K562 (cell line): ENCODE measurements at regions not wholly inside any gene's neighbourhood (a gene's known extent, or its start where the extent isn't known, plus 50 kb on each side); places are given as distances from the start of the nearest gene placed in this dataset.

Source experiments
- ATAC-seq: fragments of 200-7000 bp; cut with Tn5 transposase; 3 replicates; pipeline ENCODE4 v1.9.1; 2020; ENCODE audit warnings: moderate library complexity
- BruUV-seq: library from RNA; stranded (reverse); fragments of 400-500 nt; replicated peaks from 2 replicates; lab custom pipeline; 2021; lab: Mats Ljungman, UMichigan
- CTCF ChIA-PET: fragments of 300-600 bp; formaldehyde crosslinking; extraction: SDS; loops from one replicate; lab custom pipeline; 2021; ENCODE audit warnings: low intra/inter-chr PET ratio; lab: Yijun Ruan, JAX
- POLR2A ChIA-PET: fragments of 300-600, 350-650 bp; sonication (Branson Sonifier 250); formaldehyde crosslinking; extraction: SDS; loops from one replicate; lab custom pipeline; 2021; ENCODE audit warnings: antibody characterized with exemption, inconsistent platforms; lab: Yijun Ruan, JAX
- DNase-seq, 4 experiments: peaks; one replicate each; pipeline versions ENCODE4 v3.0.0 to v3.0.0-alpha.2; 2011 to 2018; ENCODE audit warnings: low spot score in 3 of 4, mixed read lengths in 3 of 4; ENCODE audit errors: extremely low read depth in 1 of 4
- FAIRE-seq: peaks from 2 replicates; lab custom pipeline; 2011; peaks lifted over from hg19 to GRCh38; lab: Jason Lieb, UNC
- H2AFZ ChIP-seq: 2 replicates; pipeline ENCODE4 v1.6.0; 2011; ENCODE audit warnings: low read depth, low read length, control low read depth, inconsistent platforms
- H3K27ac ChIP-seq: fragments of 200-600 bp; 3 replicates; pipeline ENCODE4 v1.8.0; 2011; ENCODE audit warnings: low read depth, mild to moderate bottlenecking, control low read depth, inconsistent platforms, low read length, moderate library complexity, mixed read lengths; ENCODE audit errors: extremely low read depth
- H3K27me3 ChIP-seq, 2 experiments: fragments of 300-600 bp in 1 of 2; 2 replicates in 1 of 2; 3 replicates in 1 of 2; pipeline versions ENCODE4 v1.6.0 to v1.8.0; 2011; ENCODE audit warnings: inconsistent platforms in 2 of 2, low read length in 2 of 2, mild to moderate bottlenecking in 1 of 2, mixed read lengths in 1 of 2, moderate library complexity in 1 of 2; ENCODE audit not compliant: control insufficient read depth in 2 of 2, insufficient read depth in 2 of 2
- H3K36me3 ChIP-seq: fragments of 300-600 bp; 3 replicates; pipeline ENCODE4 v1.8.0; 2011; ENCODE audit warnings: mild to moderate bottlenecking, low read length, inconsistent platforms; ENCODE audit not compliant: control insufficient read depth, insufficient read depth
- H3K4me1 ChIP-seq, 2 experiments: fragments of 200-600 bp in 1 of 2; replicated peaks in 1 of 2; 2 replicates in 1 of 2; 3 replicates in 1 of 2; pipeline versions ENCODE4 v1.5.1 to v1.8.0; 2011; ENCODE audit warnings: inconsistent platforms in 2 of 2, low read length in 2 of 2, mild to moderate bottlenecking in 1 of 2, mixed read lengths in 1 of 2, moderate library complexity in 1 of 2; ENCODE audit not compliant: control insufficient read depth in 2 of 2, insufficient read depth in 2 of 2
- H3K4me2 ChIP-seq: 2 replicates; pipeline ENCODE4 v1.6.1; 2011; ENCODE audit warnings: low read length, control low read depth, inconsistent platforms, mixed read lengths; ENCODE audit not compliant: insufficient read depth
- H3K4me3 ChIP-seq: fragments of 200-600 bp; sonication (generic), shearing (Covaris generic); 2 replicates; pipeline ENCODE4 v1.5.1; 2016; ENCODE audit warnings: control low read depth, inconsistent platforms
- H3K79me2 ChIP-seq: fragments of 200-600 bp; 3 replicates; pipeline ENCODE4 v1.8.0; 2011; ENCODE audit warnings: low read length, inconsistent platforms; ENCODE audit not compliant: control insufficient read depth, insufficient read depth
- H3K9ac ChIP-seq, 2 experiments: 2 replicates each; pipeline versions ENCODE4 v1.6.0 to v1.6.1; 2011; ENCODE audit warnings: low read depth in 2 of 2, low read length in 2 of 2, control low read depth in 1 of 2, inconsistent platforms in 1 of 2, mild to moderate bottlenecking in 1 of 2, mixed read lengths in 1 of 2; ENCODE audit not compliant: insufficient read depth in 1 of 2
- H3K9me1 ChIP-seq: one replicate; pipeline ENCODE4 v1.6.0; 2011; ENCODE audit warnings: inconsistent platforms, mild to moderate bottlenecking, low read length, moderate library complexity; ENCODE audit not compliant: control insufficient read depth, insufficient read depth
- H3K9me3 ChIP-seq: replicated peaks from 2 replicates; pipeline ENCODE4 v1.5.1; 2011; ENCODE audit warnings: low read depth, low read length, inconsistent platforms; ENCODE audit not compliant: control insufficient read depth, insufficient read depth
- H4K20me1 ChIP-seq: replicated peaks from 2 replicates; pipeline ENCODE4 v1.6.1; 2011; ENCODE audit warnings: low read length, inconsistent platforms, mixed read lengths; ENCODE audit not compliant: control insufficient read depth, insufficient read depth
- FOS ChIP-seq: IDR thresholded peaks from 3 replicates; pipeline ENCODE4 v1.6.1; 2011; ENCODE audit not compliant: insufficient read length; ENCODE audit errors: extremely low read depth
- KAT2B ChIP-seq: IDR thresholded peaks from one replicate; pipeline ENCODE4 v1.6.1; 2012; ENCODE audit warnings: low read depth, mild to moderate bottlenecking, control low read depth, inconsistent platforms, low read length, moderate library complexity
- PHB ChIP-seq: fragments of 250-450 bp; sonication (Bioruptor Pico); IDR thresholded peaks from 2 replicates; pipeline ENCODE4 v1.5.0; 2021
- RBBP5 ChIP-seq: fragments of 200-600 bp; sonication (generic); IDR thresholded peaks from 2 replicates; pipeline ENCODE4 v1.6.1; 2012; ENCODE audit warnings: borderline replicate concordance, mild to moderate bottlenecking, low read length, control low read depth, inconsistent platforms; ENCODE audit not compliant: insufficient read depth, poor library complexity, severe bottlenecking
- TEAD2 ChIP-seq: fragments of 450-650 bp; IDR thresholded peaks from 2 replicates; pipeline ENCODE4 v1.6.1; 2016; ENCODE audit warnings: missing genetic modification characterization, control low read depth, missing compliant biosample characterization
- XRCC3 ChIP-seq: fragments of 450-650 bp; IDR thresholded peaks from 2 replicates; pipeline ENCODE4 v1.6.1; 2017; ENCODE audit warnings: mild to moderate bottlenecking, moderate library complexity
- ZBTB7A ChIP-seq: IDR thresholded peaks from 2 replicates; pipeline ENCODE4 v1.6.1; 2011; ENCODE audit warnings: low read depth, mild to moderate bottlenecking, low read length, moderate library complexity, borderline replicate concordance; ENCODE audit not compliant: control insufficient read depth
- WGBS: fragments of 100-300 bp; shearing (Covaris generic); methylation state at CpG from one replicate; pipeline ENCODE4 v1.1.6; 2016; ENCODE audit warnings: low coverage, mixed read lengths; ENCODE audit not compliant: insufficient coverage; ENCODE audit errors: missing lambda C conversion rate; 5-methylcytosine and 5-hydroxymethylcytosine counted together
- in situ Hi-C: fragments of 300-500 bp; cut with MboI; formaldehyde crosslinking; loops from 4 replicates; pipeline ENCODE4 v1.15.0; 2018; ENCODE audit warnings: inconsistent platforms, mixed read lengths
- intact Hi-C: fragments of 100-400 bp; cut with micrococcal nuclease; formaldehyde crosslinking; loops from 2 replicates; pipeline ENCODE4 v1.14.2; 2022
- TF ChIP-seq, protein P1 (sequence below): fragments of 450-650 bp; IDR thresholded peaks from 2 replicates; pipeline ENCODE4 v1.6.1; 2016; ENCODE audit warnings: low read depth
- TF ChIP-seq, protein P2 (sequence below): fragments of 250-450 bp; sonication (Bioruptor Pico); IDR thresholded peaks from 2 replicates; pipeline ENCODE4 v1.8.0; 2022; ENCODE audit warnings: moderate library complexity, mild to moderate bottlenecking, inconsistent platforms
- TF ChIP-seq, protein P3 (sequence below): fragments of 250-450 bp; sonication (Bioruptor Pico); IDR thresholded peaks from 2 replicates; pipeline ENCODE4 v1.9.0; 2021; ENCODE audit warnings: mild to moderate bottlenecking, inconsistent platforms
- TF ChIP-seq, protein P4 (sequence below): fragments of 450-650 bp; formaldehyde crosslinking; IDR thresholded peaks from 2 replicates; pipeline ENCODE4 v1.4.0; 2022; ENCODE audit warnings: missing genetic modification characterization

DNA sequence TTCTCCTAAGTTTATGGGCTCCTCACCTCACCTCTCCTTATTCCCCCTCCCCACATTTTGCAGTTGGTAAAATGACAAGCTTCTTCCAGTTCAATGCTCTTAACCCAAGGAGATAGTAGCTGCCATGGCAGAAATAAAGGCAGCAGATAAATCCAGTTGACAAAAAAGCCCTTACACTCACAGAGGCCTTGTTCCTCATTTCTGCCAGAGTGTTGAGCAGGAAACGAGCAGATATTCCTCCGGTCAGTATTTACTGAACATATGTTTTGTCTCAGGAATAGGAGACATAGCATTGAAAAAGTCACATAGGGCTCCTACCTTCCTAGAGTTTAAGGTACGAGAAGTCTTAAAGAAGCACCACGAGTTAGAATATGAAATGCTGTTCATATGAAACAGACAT lies 493.7 kb upstream of the TNP1 start:
- CTCF ChIA-PET: no interaction called here
- no peak for FAIRE-seq
- BruUV-seq: no TSS peak
- TF ChIP-seq ZBTB7A (no peak), KAT2B (no peak), RBBP5 (no peak), XRCC3 (no peak), PHB (CRISPR knock-in tag) (no peak), TEAD2 (no peak), FOS (no peak)
- TF ChIP-seq, protein P1, sequence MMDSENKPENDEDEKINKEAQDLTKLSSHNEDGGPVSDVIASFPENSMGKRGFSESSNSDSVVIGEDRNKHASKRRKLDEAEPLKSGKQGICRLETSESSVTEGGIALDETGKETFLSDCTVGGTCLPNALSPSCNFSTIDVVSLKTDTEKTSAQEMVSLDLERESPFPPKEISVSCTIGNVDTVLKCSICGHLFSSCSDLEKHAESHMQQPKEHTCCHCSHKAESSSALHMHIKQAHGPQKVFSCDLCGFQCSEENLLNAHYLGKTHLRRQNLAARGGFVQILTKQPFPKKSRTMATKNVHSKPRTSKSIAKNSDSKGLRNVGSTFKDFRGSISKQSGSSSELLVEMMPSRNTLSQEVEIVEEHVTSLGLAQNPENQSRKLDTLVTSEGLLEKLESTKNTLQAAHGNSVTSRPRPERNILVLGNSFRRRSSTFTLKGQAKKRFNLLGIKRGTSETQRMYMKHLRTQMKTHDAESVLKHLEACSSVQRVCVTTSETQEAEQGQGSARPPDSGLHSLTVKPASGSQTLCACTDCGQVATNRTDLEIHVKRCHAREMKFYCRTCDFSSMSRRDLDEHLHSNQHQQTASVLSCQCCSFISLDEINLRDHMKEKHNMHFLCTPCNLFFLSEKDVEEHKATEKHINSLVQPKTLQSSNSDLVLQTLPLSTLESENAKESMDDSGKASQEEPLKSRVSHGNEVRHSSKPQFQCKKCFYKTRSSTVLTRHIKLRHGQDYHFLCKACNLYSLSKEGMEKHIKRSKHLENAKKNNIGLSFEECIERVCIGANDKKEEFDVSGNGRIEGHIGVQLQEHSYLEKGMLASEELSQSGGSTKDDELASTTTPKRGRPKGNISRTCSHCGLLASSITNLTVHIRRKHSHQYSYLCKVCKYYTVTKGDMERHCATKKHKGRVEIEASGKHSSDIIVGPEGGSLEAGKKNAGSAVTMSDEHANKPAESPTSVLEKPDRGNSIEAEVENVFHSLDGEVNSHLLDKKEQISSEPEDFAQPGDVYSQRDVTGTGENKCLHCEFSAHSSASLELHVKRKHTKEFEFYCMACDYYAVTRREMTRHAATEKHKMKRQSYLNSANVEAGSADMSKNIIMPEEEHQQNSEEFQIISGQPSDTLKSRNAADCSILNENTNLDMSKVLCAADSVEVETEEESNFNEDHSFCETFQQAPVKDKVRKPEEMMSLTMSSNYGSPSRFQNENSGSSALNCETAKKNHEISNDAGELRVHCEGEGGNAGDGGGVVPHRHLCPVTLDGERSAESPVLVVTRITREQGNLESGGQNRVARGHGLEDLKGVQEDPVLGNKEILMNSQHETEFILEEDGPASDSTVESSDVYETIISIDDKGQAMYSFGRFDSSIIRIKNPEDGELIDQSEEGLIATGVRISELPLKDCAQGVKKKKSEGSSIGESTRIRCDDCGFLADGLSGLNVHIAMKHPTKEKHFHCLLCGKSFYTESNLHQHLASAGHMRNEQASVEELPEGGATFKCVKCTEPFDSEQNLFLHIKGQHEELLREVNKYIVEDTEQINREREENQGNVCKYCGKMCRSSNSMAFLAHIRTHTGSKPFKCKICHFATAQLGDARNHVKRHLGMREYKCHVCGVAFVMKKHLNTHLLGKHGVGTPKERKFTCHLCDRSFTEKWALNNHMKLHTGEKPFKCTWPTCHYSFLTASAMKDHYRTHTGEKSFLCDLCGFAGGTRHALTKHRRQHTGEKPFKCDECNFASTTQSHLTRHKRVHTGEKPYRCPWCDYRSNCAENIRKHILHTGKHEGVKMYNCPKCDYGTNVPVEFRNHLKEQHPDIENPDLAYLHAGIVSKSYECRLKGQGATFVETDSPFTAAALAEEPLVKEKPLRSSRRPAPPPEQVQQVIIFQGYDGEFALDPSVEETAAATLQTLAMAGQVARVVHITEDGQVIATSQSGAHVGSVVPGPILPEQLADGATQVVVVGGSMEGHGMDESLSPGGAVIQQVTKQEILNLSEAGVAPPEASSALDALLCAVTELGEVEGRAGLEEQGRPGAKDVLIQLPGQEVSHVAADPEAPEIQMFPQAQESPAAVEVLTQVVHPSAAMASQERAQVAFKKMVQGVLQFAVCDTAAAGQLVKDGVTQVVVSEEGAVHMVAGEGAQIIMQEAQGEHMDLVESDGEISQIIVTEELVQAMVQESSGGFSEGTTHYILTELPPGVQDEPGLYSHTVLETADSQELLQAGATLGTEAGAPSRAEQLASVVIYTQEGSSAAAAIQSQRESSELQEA: no peak
- TF ChIP-seq, protein P2, sequence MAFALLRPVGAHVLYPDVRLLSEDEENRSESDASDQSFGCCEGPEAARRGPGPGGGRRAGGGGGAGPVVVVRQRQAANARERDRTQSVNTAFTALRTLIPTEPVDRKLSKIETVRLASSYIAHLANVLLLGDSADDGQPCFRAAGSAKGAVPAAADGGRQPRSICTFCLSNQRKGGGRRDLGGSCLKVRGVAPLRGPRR: no peak
- TF ChIP-seq, protein P3, sequence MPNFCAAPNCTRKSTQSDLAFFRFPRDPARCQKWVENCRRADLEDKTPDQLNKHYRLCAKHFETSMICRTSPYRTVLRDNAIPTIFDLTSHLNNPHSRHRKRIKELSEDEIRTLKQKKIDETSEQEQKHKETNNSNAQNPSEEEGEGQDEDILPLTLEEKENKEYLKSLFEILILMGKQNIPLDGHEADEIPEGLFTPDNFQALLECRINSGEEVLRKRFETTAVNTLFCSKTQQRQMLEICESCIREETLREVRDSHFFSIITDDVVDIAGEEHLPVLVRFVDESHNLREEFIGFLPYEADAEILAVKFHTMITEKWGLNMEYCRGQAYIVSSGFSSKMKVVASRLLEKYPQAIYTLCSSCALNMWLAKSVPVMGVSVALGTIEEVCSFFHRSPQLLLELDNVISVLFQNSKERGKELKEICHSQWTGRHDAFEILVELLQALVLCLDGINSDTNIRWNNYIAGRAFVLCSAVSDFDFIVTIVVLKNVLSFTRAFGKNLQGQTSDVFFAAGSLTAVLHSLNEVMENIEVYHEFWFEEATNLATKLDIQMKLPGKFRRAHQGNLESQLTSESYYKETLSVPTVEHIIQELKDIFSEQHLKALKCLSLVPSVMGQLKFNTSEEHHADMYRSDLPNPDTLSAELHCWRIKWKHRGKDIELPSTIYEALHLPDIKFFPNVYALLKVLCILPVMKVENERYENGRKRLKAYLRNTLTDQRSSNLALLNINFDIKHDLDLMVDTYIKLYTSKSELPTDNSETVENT (CRISPR knock-in tag): no peak
- TF ChIP-seq, protein P4, sequence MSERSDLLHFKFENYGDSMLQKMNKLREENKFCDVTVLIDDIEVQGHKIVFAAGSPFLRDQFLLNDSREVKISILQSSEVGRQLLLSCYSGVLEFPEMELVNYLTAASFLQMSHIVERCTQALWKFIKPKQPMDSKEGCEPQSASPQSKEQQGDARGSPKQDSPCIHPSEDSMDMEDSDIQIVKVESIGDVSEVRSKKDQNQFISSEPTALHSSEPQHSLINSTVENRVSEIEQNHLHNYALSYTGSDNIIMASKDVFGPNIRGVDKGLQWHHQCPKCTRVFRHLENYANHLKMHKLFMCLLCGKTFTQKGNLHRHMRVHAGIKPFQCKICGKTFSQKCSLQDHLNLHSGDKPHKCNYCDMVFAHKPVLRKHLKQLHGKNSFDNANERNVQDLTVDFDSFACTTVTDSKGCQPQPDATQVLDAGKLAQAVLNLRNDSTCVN (CRISPR knock-in tag): no peak

More for the DNA sequence above, 493.7 kb upstream of the TNP1 start:
- DNase-seq: no peak
- H3K4me1 ChIP-seq: no peaks in the 10 kb centered on the region
- H3K9me3 ChIP-seq: no peaks in the 10 kb centered on the region
- intact Hi-C loops (no loop called here), in situ Hi-C loops (no loop called here)
- POLR2A ChIA-PET: no interaction called here
- H3K4me3 ChIP-seq: no peak overlapping the region
- no peaks in the 10 kb centered on the region for H4K20me1 ChIP-seq
- H3K36me3 ChIP-seq: no peaks in the 10 kb centered on the region
- no peaks in the 10 kb centered on the region for H3K79me2 ChIP-seq
- no peak overlapping the region for H2AFZ ChIP-seq
- ATAC-seq: no peak
- WGBS: 9% methylated on average over 4 of the region's 4 CpGs
- H3K9ac ChIP-seq: no peak overlapping the region
- no peak overlapping the region for H3K27ac ChIP-seq
- H3K9me1 ChIP-seq: no peaks in the 10 kb centered on the region
- peaks cover 0 to 1% of the 10 kb centered on the region in 2 experiments; a peak in 2 of 5 replicates for H3K27me3 ChIP-seq
- H3K4me2 ChIP-seq: no peak overlapping the region
